Transverse colon (tissue), 4 donors: ENCODE measurements at regions not wholly inside any gene's neighbourhood (a gene's known extent, or its start where the extent isn't known, plus 50 kb on each side); places are given as distances from the start of the nearest gene placed in this dataset.

Experiments
- DNase-seq: peaks from one replicate; pipeline ENCODE4 v3.0.0-alpha.2; 2019
- H3K27ac ChIP-seq, 4 donors: fragments of 200-600 bp; sonication (generic); 2 replicates each; pipeline ENCODE4 v1.5.1; 2016 to 2018; ENCODE audit warnings: inconsistent platforms in 4 of 4
- H3K27me3 ChIP-seq: fragments of 200-600 bp; sonication (generic); 2 replicates; pipeline ENCODE4 v1.5.1; 2017; ENCODE audit warnings: inconsistent platforms
- H3K36me3 ChIP-seq, 4 donors: fragments of 200-600 bp; sonication (generic); 2 replicates each; pipeline ENCODE4 v1.5.1; 2017 to 2019; ENCODE audit warnings: inconsistent platforms in 4 of 4
- H3K4me1 ChIP-seq, 4 donors: fragments of 200-600 bp; sonication (generic); 2 replicates each; pipeline ENCODE4 v1.5.1; 2017 to 2020; ENCODE audit warnings: inconsistent platforms in 4 of 4
- H3K4me3 ChIP-seq, 4 donors: fragments of 200-600 bp; sonication (generic); 1 replicate in 1 of 4; 2 replicates in 3 of 4; pipeline versions ENCODE4 v1.5.1 to v1.6.1; 2017 to 2019; ENCODE audit warnings: inconsistent platforms in 4 of 4
- H3K9me3 ChIP-seq, 2 donors: fragments of 200-600 bp; sonication (generic); 2 replicates each; pipeline ENCODE4 v1.5.1; 2017 to 2019; ENCODE audit warnings: inconsistent platforms in 2 of 2
- EP300 ChIP-seq: sonication (generic); formaldehyde crosslinking; IDR thresholded peaks from one replicate; pipeline ENCODE4 v1.6.1; 2017; ENCODE audit warnings: antibody characterized with exemption, low read depth
- POLR2A ChIP-seq: fragments of 450-650 bp; IDR thresholded peaks from one replicate; pipeline ENCODE4 v1.6.1; 2016; ENCODE audit warnings: antibody characterized with exemption, mild to moderate bottlenecking, moderate library complexity
- POLR2AphosphoS5 ChIP-seq, 3 donors: sonication (generic); formaldehyde crosslinking; IDR thresholded peaks; one replicate each; pipeline ENCODE4 v1.6.1; 2016; ENCODE audit warnings: antibody characterized with exemption in 3 of 3
- WGBS, 2 donors: methylation state at CpG; one replicate each; pipeline ENCODE4 v1.1.5; 2018; ENCODE audit warnings: low coverage in 1 of 2; 5-methylcytosine and 5-hydroxymethylcytosine counted together
- in situ Hi-C, 4 donors: fragments of 200-750 bp; cut with MboI; loops; one replicate each; pipeline versions ENCODE4 v1.15.0 to v1.15.1; 2017; ENCODE audit warnings: low sequenced_read_pairs in 3 of 4, low pct_ligation_motif_present in 1 of 4, low pct_unique_long_range_greater_than_20kb in 1 of 4
- intact Hi-C: fragments of 100-400 bp; cut with DNase I; formaldehyde crosslinking; loops from one replicate; pipeline ENCODE4 v1.15.1; 2023; ENCODE audit warnings: low total_unique reads
- TF ChIP-seq, protein P1 (sequence below), 5 experiments: fragments of 200-600 bp in 3 of 5; fragments of 450-650 bp in 2 of 5; sonication (generic) in 3 of 5; IDR thresholded peaks; 1 replicate in 2 of 5; 2 replicates in 3 of 5; pipeline ENCODE4 v1.5.1; 2016 to 2017; ENCODE audit warnings: antibody characterized with exemption in 5 of 5, inconsistent platforms in 3 of 5, mild to moderate bottlenecking in 2 of 5, moderate library complexity in 1 of 5

DNA sequence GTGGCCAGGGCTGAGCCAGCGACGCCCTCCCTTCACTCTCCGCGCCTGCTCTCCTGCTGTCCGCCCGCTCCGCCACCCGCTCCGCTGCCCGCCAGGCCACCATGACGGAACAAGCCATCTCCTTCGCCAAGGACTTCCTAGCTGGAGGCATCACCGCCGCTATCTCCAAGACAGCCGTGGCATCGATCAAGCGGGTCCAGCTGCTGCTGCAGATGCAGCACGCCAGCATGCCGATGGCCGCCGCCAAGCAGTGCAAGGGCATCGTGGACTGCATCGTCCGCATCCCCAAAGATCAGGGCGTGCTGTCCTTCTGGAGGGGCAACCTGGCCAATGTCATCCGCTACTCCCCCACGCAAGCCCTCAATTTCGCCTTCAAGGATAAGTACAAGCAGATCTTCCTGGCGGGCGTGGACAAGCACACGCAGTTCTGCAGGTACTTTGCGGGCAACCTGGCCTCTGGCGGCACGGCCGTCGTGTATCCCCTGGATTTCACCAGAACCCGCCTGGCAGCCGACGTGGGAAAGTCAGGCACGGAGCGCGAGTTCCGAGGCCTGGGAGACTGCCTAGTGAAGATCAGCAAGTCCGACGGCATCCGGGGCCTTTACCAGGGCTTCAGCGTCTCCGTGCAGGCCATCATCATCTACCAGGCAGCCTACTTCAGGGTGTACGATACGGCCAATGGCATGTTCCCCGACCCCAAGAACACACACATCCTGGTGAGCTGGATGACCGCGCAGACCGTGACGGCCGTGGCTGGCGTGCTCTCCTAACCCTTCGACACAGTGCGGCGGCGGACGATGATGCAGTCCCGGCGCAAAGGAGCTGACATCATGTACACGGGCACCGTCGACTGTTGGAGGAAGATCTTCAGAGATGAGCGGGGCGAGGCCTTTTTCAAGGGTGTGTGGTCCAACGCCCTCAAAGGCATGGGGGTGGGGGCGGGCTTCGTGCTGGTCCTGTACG is 1130.4 kb upstream of the ACO1 start:
- H3K27me3 ChIP-seq = no peaks in the 10 kb centered on the region
- H3K4me3 ChIP-seq = no peak overlapping the region
- no peak overlapping the region for H3K27ac ChIP-seq
- no peak for DNase-seq
- in situ Hi-C loops (no loop called here), intact Hi-C loops (no loop called here)
- no peak for TF ChIP-seq EP300
- no peak for TF ChIP-seq POLR2A
- TF ChIP-seq, protein P1, sequence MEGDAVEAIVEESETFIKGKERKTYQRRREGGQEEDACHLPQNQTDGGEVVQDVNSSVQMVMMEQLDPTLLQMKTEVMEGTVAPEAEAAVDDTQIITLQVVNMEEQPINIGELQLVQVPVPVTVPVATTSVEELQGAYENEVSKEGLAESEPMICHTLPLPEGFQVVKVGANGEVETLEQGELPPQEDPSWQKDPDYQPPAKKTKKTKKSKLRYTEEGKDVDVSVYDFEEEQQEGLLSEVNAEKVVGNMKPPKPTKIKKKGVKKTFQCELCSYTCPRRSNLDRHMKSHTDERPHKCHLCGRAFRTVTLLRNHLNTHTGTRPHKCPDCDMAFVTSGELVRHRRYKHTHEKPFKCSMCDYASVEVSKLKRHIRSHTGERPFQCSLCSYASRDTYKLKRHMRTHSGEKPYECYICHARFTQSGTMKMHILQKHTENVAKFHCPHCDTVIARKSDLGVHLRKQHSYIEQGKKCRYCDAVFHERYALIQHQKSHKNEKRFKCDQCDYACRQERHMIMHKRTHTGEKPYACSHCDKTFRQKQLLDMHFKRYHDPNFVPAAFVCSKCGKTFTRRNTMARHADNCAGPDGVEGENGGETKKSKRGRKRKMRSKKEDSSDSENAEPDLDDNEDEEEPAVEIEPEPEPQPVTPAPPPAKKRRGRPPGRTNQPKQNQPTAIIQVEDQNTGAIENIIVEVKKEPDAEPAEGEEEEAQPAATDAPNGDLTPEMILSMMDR (IDR thresholded peaks at IDR 0.05) = no peak
- TF ChIP-seq POLR2AphosphoS5 (IDR thresholded peaks at IDR 0.05) = no peak
- no peaks in the 10 kb centered on the region for H3K9me3 ChIP-seq
- H3K4me1 ChIP-seq = no peaks in the 10 kb centered on the region
- 81 to 97% methylated on average over 3 to 72 of the region's 73 CpGs for WGBS, 2 donors
- peaks cover 0 to 1% (median 0%) of the 10 kb centered on the region in 4 donors for H3K36me3 ChIP-seq

DNA sequence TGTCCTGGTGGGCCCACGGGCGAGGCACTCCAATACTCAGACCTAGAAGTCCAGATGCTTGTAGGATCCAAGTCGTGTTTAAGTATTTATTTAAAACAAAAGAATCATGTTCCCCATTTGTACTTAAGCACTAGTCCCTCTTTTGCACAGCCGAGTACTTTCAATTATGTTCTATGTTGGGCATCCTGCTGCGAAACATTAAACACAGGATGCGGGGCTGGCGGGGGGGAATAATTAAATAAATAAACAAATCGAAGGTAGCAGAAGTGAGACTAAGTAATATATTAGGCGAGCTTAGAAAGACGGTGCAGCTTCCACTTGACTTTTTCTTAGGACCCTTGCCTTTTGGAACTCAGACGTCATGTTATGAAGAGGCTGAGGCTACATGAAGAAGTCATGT is 1129.2 kb upstream of the ACO1 start:
- H3K4me3 ChIP-seq = no peak overlapping the region
- DNase-seq = no peak
- TF ChIP-seq POLR2A (no peak), POLR2AphosphoS5 (IDR thresholded peaks at IDR 0.05) (no peak)
- no peak overlapping the region for H3K27ac ChIP-seq
- H3K9me3 ChIP-seq = no peaks in the 10 kb centered on the region
- H3K4me1 ChIP-seq = no peaks in the 10 kb centered on the region
- H3K36me3 ChIP-seq = peaks cover 0 to 1% (median 0%) of the 10 kb centered on the region in 4 donors
- H3K27me3 ChIP-seq = no peaks in the 10 kb centered on the region
- intact Hi-C loops = no loop called here
- 82 to 89% methylated on average over 10 to 11 of the region's 11 CpGs for WGBS, 2 donors
- in situ Hi-C loops = no loop called here

DNA sequence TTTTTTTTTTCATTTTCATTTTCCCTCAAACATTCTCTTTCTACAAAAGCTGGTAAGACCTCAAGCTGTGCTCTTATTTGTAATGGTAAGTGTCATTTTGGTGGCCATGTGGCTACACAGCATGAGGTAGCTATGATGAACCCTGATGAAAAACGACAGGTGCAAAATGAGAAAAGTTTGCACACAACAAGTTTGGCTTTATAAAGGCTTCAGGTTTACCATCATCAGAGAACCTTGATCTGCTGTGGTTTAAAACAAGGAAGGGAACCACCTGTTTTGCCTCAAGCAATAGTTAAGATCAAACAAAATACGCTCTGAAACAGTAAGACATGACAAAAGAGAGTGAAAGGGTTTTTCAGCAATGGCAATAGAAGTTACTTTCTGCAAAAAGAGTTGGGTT is 1124.6 kb upstream of the ACO1 start:
- Histone ChIP-seq H3K4me3 (no peak overlapping the region), H3K9me3 (no peaks in the 10 kb centered on the region), H3K27ac (no peak overlapping the region), H3K27me3 (no peaks in the 10 kb centered on the region), H3K36me3 (peaks cover 0 to 1% (median 0%) of the 10 kb centered on the region in 4 donors), H3K4me1 (no peaks in the 10 kb centered on the region)
- WGBS, 2 donors = 32 to 55% methylated on average over 2 of the region's 2 CpGs
- DNase-seq = no peak
- intact Hi-C loops = loop anchor here (5.0 kb wide), 1 partner anchor 1022 kb away; no protein-coding TSS in a partner anchor
- in situ Hi-C loops = no loop called here
- TF ChIP-seq EP300 (no peak), POLR2A (no peak), POLR2AphosphoS5 (IDR thresholded peaks at IDR 0.05) (no peak)
- TF ChIP-seq, protein P1 (IDR thresholded peaks at IDR 0.05) = no peak

DNA sequence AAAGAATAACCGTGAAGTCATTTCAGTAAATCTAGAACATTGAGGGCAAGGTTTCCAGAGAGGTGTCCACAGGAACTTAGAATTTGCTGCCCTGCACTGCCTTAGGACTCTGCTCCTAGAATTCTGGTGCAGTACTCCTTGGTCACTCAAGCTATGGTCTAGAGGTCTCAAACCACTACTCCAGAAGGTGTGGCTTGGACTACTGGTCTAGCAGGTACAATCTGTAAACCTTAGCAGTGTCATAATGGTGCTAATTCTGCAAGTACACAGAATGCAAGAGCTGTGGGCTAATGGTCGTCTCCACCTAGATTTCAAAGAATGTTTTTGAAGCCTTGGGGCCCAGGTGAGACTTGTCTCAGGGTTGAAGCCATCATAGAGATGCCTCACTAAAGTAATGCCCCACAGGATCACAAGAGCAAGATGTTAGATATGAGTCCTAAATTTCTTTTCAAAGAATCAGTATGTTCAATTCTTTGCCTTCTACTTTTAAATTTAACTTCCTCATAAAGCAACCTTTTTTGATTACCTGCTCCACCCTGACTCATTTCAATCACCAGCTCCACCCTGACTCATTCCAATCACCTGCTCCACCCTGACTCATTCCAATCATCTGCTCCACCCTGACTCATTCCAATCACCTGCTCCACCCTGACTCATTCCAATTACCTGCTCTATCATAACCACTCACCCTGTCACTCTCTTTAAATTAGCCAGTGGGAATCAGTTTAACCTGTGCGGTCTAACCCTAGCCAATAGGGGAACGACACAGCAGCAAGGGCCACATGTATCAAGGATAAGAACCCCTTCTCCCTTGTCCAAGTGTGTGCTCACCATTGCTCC is 1111.8 kb upstream of the ACO1 start:
- in situ Hi-C loops = no loop called here
- intact Hi-C loops = no loop called here
- no peak overlapping the region for H3K4me3 ChIP-seq
- no peaks in the 10 kb centered on the region for H3K9me3 ChIP-seq
- WGBS, 2 donors = 80 to 83% methylated on average over 1 to 4 of the region's 4 CpGs
- peaks cover 0 to 17% (median 0%) of the 10 kb centered on the region in 4 donors for H3K4me1 ChIP-seq
- no peaks in the 10 kb centered on the region for H3K27me3 ChIP-seq
- peak overlapping the region; percentile 50 to 74 (median 71) for H3K27ac ChIP-seq
- TF ChIP-seq, protein P1 (IDR thresholded peaks at IDR 0.05) = no peak
- TF ChIP-seq POLR2A = no peak
- peak in 1 of 3 donors; percentile 43 for TF ChIP-seq POLR2AphosphoS5 (IDR thresholded peaks at IDR 0.05)
- TF ChIP-seq EP300 = no peak
- peak; percentile 49 for DNase-seq
- H3K36me3 ChIP-seq = no peaks in the 10 kb centered on the region
